Mucosa of descending colon (tissue), 3 donors: ENCODE measurements at regions not wholly inside any gene's neighbourhood (a gene's known extent, or its start where the extent isn't known, plus 50 kb on each side); places are given as distances from the start of the nearest gene placed in this dataset.

Source experiments
- ATAC-seq: fragments of 200-7000 bp; cut with Tn5 transposase; one replicate; pipeline ENCODE4 v1.9.1; 2020; ENCODE audit warnings: mild to moderate bottlenecking, moderate library complexity
- DNase-seq, 3 donors: peaks; one replicate each; pipeline ENCODE4 v3.0.0-alpha.2; 2020
- H3K36me3 ChIP-seq: fragments of 200-600 bp; one replicate; pipeline ENCODE4 v1.8.0; 2021; ENCODE audit warnings: low read depth, mild to moderate bottlenecking
- H3K4me1 ChIP-seq: fragments of 200-600 bp; one replicate; pipeline ENCODE4 v1.8.0; 2021; ENCODE audit warnings: low read depth, mild to moderate bottlenecking
- H3K4me3 ChIP-seq: fragments of 200-600 bp; one replicate; pipeline ENCODE4 v1.8.0; 2021; ENCODE audit warnings: mild to moderate bottlenecking
- H3K9me3 ChIP-seq: fragments of 200-600 bp; one replicate; pipeline ENCODE4 v1.8.0; 2021; ENCODE audit warnings: mild to moderate bottlenecking
- intact Hi-C, 2 donors: fragments of 100-400 bp; cut with DNase I in 1 of 2; cut with micrococcal nuclease in 1 of 2; formaldehyde crosslinking; loops; one replicate each; pipeline versions ENCODE4 v1.11.0 to v1.11.1; 2022; cut with DNase I, micrococcal nuclease
- TF ChIP-seq, protein P1 (sequence below): fragments of 200-600 bp; IDR thresholded peaks from one replicate; pipeline ENCODE4 v1.8.0; 2022; ENCODE audit warnings: antibody characterized with exemption, mild to moderate bottlenecking
- donor health status: DM: no; HTN: no; CAD: no; lungs with moderate emphysema.
- donor health status: DM: no; HTN: no; CAD: no.
- donor health status: DM: no; HTN: yes; CAD: no.

DNA sequence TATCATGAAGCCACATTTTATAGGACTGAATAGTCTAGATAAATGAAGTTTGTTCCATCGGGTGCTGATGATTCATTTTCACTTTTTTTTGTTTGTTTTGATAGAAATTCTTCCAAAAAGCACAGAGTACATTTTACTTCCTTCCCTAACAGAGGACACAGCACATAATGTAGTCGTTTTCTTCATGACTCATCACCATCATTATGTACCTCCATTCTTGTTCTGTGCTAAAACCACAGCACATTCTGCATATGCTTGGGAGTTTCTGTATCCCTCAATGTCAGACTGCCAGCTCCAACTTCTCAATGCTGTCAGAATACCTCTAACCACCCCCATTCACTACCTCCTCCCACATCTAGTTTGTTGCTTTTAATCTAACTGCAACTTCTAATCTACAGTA is 1004.9 kb upstream of the ADGRB3 start:
- Histone ChIP-seq H3K4me3 (no peak overlapping the region), H3K36me3 (no peaks in the 10 kb centered on the region), H3K4me1 (no peaks in the 10 kb centered on the region), H3K9me3 (peaks cover 29% of the 10 kb centered on the region)
- DNase-seq (no peak), ATAC-seq (no peak)
- TF ChIP-seq, protein P1, sequence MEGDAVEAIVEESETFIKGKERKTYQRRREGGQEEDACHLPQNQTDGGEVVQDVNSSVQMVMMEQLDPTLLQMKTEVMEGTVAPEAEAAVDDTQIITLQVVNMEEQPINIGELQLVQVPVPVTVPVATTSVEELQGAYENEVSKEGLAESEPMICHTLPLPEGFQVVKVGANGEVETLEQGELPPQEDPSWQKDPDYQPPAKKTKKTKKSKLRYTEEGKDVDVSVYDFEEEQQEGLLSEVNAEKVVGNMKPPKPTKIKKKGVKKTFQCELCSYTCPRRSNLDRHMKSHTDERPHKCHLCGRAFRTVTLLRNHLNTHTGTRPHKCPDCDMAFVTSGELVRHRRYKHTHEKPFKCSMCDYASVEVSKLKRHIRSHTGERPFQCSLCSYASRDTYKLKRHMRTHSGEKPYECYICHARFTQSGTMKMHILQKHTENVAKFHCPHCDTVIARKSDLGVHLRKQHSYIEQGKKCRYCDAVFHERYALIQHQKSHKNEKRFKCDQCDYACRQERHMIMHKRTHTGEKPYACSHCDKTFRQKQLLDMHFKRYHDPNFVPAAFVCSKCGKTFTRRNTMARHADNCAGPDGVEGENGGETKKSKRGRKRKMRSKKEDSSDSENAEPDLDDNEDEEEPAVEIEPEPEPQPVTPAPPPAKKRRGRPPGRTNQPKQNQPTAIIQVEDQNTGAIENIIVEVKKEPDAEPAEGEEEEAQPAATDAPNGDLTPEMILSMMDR, result no peak
- intact Hi-C loops, result no loop called here

DNA sequence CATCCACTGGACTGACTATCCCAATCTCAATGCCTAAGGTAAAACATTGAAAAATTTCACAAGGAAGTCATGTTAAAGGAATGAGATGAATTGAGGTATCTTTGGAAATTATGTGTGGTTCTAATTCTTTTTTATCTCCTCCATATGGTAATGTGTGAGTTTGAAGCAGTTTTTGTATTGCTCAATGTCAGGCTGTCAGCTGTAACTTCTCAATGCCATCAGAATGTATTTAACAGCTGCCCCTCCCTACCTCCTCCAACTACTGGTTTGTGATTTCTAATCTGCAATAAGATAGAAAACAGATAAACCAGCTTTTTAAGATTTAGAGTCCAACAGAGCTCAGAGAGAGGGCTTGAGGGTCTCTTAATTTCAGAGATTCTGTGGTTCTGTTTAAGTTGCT is 1005.8 kb upstream of the ADGRB3 start:
- H3K4me3 ChIP-seq, result no peak overlapping the region
- DNase-seq (no peak), ATAC-seq (no peak)
- intact Hi-C loops, result no loop called here
- TF ChIP-seq, protein P1, result no peak
- H3K4me1 ChIP-seq, result no peaks in the 10 kb centered on the region
- no peaks in the 10 kb centered on the region for H3K36me3 ChIP-seq
- H3K9me3 ChIP-seq, result peaks cover 21% of the 10 kb centered on the region

GRCh38 chr6:67615796-67616195 is 1019.3 kb upstream of the ADGRB3 start:
- ATAC-seq (no peak), DNase-seq (no peak)
- H3K36me3 ChIP-seq, result no peaks in the 10 kb centered on the region
- TF ChIP-seq, protein P1, result no peak
- intact Hi-C loops, result no loop called here
- H3K4me1 ChIP-seq, result no peaks in the 10 kb centered on the region
- H3K9me3 ChIP-seq, result peaks cover 9% of the 10 kb centered on the region
- no peak overlapping the region for H3K4me3 ChIP-seq

- H3K36me3 ChIP-seq, result no peaks in the 10 kb centered on the region
- DNase-seq, result no peak
- no peak for ATAC-seq
- TF ChIP-seq, protein P1, result no peak
- no peak overlapping the region for H3K4me3 ChIP-seq
- H3K4me1 ChIP-seq, result no peaks in the 10 kb centered on the region
- peaks cover 12% of the 10 kb centered on the region for H3K9me3 ChIP-seq
- intact Hi-C loops, result no loop called here
Observed at GRCh38 chr6:67608099-67608749, 1026.9 kb upstream of the ADGRB3 start.

DNA sequence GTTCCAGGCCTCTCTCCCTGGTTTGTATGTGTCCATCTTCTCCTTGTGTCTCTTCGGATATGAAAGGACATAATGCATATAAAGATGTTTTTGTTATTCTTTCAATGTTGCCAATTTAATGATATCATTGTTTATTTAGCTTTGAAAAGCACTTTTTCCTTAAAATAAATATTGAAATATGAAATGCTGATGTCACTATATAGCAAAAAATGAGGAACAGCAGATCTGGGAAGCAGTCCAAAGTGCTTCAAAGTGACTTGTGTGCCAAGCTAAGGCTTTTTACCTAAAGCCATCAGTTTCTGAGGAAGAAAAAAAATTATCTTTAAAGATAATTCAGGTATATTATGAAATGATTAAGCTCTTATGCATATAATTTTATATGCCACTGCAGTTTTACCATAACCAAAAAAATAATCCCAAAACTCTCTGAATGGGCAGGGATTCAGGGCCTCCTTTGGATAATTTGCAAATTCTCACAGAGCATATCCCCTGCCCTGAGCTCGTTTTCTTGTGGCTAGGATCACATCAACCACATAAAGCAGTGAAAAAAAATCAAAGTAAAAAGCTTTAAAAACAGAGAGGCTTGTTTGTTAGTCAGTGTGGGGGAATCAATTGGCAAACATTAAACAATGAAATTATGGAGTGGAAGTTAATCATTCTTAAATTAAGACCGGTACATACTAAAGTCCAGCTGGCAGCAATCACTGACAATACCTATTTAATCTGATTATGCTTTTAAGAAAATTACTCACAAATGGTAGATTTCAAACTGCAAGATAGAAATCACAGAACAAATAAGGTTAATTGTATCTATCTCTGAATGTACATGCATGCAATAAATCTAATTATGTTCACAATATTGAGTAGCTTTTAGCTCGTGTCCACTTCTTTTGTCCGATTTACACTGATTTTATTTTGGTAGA is 1027.9 kb upstream of the ADGRB3 start:
- Histone ChIP-seq H3K4me1 (no peaks in the 10 kb centered on the region), H3K36me3 (no peaks in the 10 kb centered on the region), H3K4me3 (no peak overlapping the region), H3K9me3 (peaks cover 12% of the 10 kb centered on the region)
- ATAC-seq, result no peak
- intact Hi-C loops, result no loop called here
- TF ChIP-seq, protein P1, result no peak
- no peak for DNase-seq
